Neural cell (in vitro differentiated cells): ENCODE measurements at regions not wholly inside any gene's neighbourhood (a gene's known extent, or its start where the extent isn't known, plus 50 kb on each side); places are given as distances from the start of the nearest gene placed in this dataset.

Experiments
- CTCF ChIP-seq: fragments of 450-650 bp; IDR thresholded peaks from 2 replicates; pipeline ENCODE4 v1.5.1; 2014; ENCODE audit warnings: antibody characterized with exemption, mild to moderate bottlenecking, moderate library complexity; ENCODE audit not compliant: poor library complexity, severe bottlenecking
- EZH2 ChIP-seq: fragments of 200-600, 300-800 bp; shearing (Covaris generic), sonication (generic); IDR thresholded peaks from 2 replicates; pipeline ENCODE4 v1.6.1; 2014; ENCODE audit warnings: antibody characterized with exemption, low read length, borderline replicate concordance, mild to moderate bottlenecking; ENCODE audit not compliant: insufficient read depth, poor library complexity, severe bottlenecking
- POLR2AphosphoS5 ChIP-seq: IDR thresholded peaks from 2 replicates; pipeline ENCODE4 v1.6.1; 2012
- REST ChIP-seq: IDR thresholded peaks from 2 replicates; pipeline ENCODE4 v1.6.1; 2012; ENCODE audit warnings: borderline replicate concordance
- SMC3 ChIP-seq: fragments of 450-650 bp; conservative IDR thresholded peaks from 2 replicates; pipeline ENCODE4 v1.6.1; 2014; ENCODE audit warnings: antibody characterized with exemption, mild to moderate bottlenecking, moderate library complexity; ENCODE audit not compliant: poor library complexity
- TAF1 ChIP-seq: IDR thresholded peaks from 2 replicates; pipeline ENCODE4 v1.6.1; 2012; ENCODE audit warnings: low read depth

- TF ChIP-seq POLR2AphosphoS5 (no peak), CTCF (no peak), REST (no peak), SMC3 (no peak), TAF1 (no peak), EZH2 (no peak)
These were observed 1551.9 kb downstream of the EFNB2 start for GRCh38 chr13:104983601-104984000.
